ENCODE measurements at regions not wholly inside any gene's neighbourhood (a gene's known extent, or its start where the extent isn't known, plus 50 kb on each side); places are given as distances from the start of the nearest gene placed in this dataset.

GRCh38 chr13:22837980-22838647 is 342.7 kb upstream of the SGCG start:
- H3K4ac ChIP-seq (ENCODE audit: low read depth, low read length) = no peak overlapping the region
- no peak overlapping the region for H2BK5ac ChIP-seq (ENCODE audit: low read depth, low read length, poor library complexity, severe bottlenecking)
- WGBS, 2 experiments (ENCODE audit: extremely low coverage in 2 of 2, insufficient read length in 1 of 2) = 61% methylated on average over 3 of the region's 45 CpGs; no CpG with 5 or more reads in 1 of the 2 experiments
- no peak overlapping the region for H2BK20ac ChIP-seq (ENCODE audit: low read depth, low read length)
- H3K4me3 ChIP-seq (ENCODE audit: insufficient read depth, low read depth, low read length) = no peak overlapping the region
- H2AK9ac ChIP-seq (replicated peaks; ENCODE audit: low read depth, low read length, poor library complexity) = no peak overlapping the region
- H2BK120ac ChIP-seq (ENCODE audit: low read depth, low read length) = no peak overlapping the region
- ATAC-seq (ENCODE audit: low read depth) (no peak), DNase-seq (no peak)
- CTCF ChIA-PET = no interaction called here
- H3K14ac ChIP-seq (replicated peaks; ENCODE audit: low read depth, low read length) = no peak overlapping the region
- no peak overlapping the region for H4K8ac ChIP-seq (ENCODE audit: low read depth in 2 of 2, low read length in 2 of 2)
- dilution Hi-C loops (cut with HindIII; ENCODE audit: low sequenced_read_pairs, unreplicated experiment) = no loop called here
- no peak overlapping the region for H3K27ac ChIP-seq (ENCODE audit: insufficient read depth, low read length)
- POLR2A ChIA-PET (ENCODE audit: unreplicated experiment) = interaction anchor here (0.9 kb wide), 1 partner anchor 10 kb away, joined by 3 read pairs; no protein-coding TSS in a partner anchor
- H4K20me1 ChIP-seq (ENCODE audit: insufficient read depth, low read length) = no peaks in the 10 kb centered on the region
- H4K91ac ChIP-seq (ENCODE audit: insufficient read depth, low read depth, low read length) = no peak overlapping the region
- H2AK5ac ChIP-seq (ENCODE audit: low read depth, low read length) = no peak overlapping the region
- H3K9ac ChIP-seq (ENCODE audit: low read depth, low read length) = no peak overlapping the region
- no peak overlapping the region for H2BK15ac ChIP-seq (ENCODE audit: low read depth, low read length)
- H3K23ac ChIP-seq (ENCODE audit: low read depth, low read length) = no peak overlapping the region
- no peaks in the 10 kb centered on the region for H3K79me1 ChIP-seq (ENCODE audit: low read depth in 1 of 2, low read length in 2 of 2)
- intact Hi-C loops (cut with micrococcal nuclease) = no loop called here
- BruUV-seq (replicated peaks) = no TSS peak
- no peak for TF ChIP-seq USF2 (IDR thresholded peaks at IDR 0.05; ENCODE audit: low read depth, low read length)
- H3K56ac ChIP-seq (ENCODE audit: extremely low read depth, insufficient read depth, low read length) = no peak overlapping the region
- in situ Hi-C loops (cut with MboI; ENCODE audit: low sequenced_read_pairs) = no loop called here
- no peak overlapping the region for H3K18ac ChIP-seq (ENCODE audit: low read depth, low read length)
- no peaks in the 10 kb centered on the region for H3K9me3 ChIP-seq (ENCODE audit: control insufficient read depth, insufficient read depth, low read length)
- no peaks in the 10 kb centered on the region for H3K27me3 ChIP-seq (ENCODE audit: control insufficient read depth, insufficient read depth, low read length)
- H3K4me2 ChIP-seq (ENCODE audit: low read depth, low read length) = no peak overlapping the region
- H3K9me1 ChIP-seq (ENCODE audit: insufficient read depth, low read length) = no peaks in the 10 kb centered on the region
- H3K36me3 ChIP-seq (ENCODE audit: control insufficient read depth, insufficient read depth, low read length) = no peaks in the 10 kb centered on the region
- no peak overlapping the region for H4K5ac ChIP-seq (ENCODE audit: low read depth, low read length)
- H2AFZ ChIP-seq (replicated peaks; ENCODE audit: low read length, poor library complexity) = no peak overlapping the region
- no peaks in the 10 kb centered on the region for H3K4me1 ChIP-seq (ENCODE audit: control insufficient read depth, insufficient read depth, low read length)
